ENCODE measurements at regions not wholly inside any gene's neighbourhood (a gene's known extent, or its start where the extent isn't known, plus 50 kb on each side); places are given as distances from the start of the nearest gene placed in this dataset.

DNA sequence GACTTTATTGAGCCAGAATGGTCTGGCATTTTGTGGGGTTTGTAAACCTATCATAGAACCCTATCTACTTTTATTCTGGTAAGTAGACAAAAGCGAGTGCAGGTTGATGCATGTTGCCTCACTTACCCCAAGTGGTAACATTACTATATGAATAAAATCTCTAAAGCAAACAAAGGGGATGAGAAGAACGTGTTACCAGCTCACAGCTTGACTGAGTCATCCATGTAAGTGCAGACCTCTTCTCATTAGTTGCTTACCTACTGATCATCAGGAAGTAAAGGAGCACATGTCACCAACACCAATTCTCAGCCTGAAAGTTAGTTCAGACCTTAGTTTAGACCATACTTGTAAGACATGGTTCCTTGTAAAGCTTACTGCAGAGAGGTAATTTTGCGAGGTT is 1328.3 kb downstream of the C4orf33 start:
- ATAC-seq (ENCODE audit: insufficient read depth, low read depth) = no peak

DNA sequence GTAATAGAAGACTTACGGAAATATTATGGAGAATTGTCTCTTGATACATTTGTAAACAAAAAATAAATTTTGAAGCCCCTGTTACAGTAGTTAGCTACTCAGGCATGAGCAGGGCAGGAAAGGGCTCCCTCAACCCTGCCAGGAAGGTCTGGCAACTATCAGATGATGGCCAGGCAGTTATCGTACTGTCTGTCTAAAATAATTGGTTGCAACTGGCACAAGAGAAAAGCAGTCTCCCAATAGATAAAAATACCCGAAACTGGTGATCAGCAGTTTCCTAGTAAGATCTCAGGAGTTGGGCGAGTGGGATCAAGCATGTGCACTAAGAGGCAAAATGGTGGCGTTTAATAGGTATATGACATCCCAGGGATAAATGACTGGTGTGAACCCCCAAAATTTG is 1336.3 kb downstream of the C4orf33 start:
- H4K20me1 ChIP-seq (ENCODE audit: insufficient read depth, low read length) = no peaks in the 10 kb centered on the region

More for the DNA sequence above, 1328.3 kb downstream of the C4orf33 start:
- H3K4me1 ChIP-seq (ENCODE audit: insufficient read depth, low read length) = no peaks in the 10 kb centered on the region
- no peak for TF ChIP-seq EZH2 (IDR thresholded peaks at IDR 0.05; ENCODE audit: borderline replicate concordance, low read depth, low read length, severe bottlenecking)
- TF ChIP-seq, protein P1, sequence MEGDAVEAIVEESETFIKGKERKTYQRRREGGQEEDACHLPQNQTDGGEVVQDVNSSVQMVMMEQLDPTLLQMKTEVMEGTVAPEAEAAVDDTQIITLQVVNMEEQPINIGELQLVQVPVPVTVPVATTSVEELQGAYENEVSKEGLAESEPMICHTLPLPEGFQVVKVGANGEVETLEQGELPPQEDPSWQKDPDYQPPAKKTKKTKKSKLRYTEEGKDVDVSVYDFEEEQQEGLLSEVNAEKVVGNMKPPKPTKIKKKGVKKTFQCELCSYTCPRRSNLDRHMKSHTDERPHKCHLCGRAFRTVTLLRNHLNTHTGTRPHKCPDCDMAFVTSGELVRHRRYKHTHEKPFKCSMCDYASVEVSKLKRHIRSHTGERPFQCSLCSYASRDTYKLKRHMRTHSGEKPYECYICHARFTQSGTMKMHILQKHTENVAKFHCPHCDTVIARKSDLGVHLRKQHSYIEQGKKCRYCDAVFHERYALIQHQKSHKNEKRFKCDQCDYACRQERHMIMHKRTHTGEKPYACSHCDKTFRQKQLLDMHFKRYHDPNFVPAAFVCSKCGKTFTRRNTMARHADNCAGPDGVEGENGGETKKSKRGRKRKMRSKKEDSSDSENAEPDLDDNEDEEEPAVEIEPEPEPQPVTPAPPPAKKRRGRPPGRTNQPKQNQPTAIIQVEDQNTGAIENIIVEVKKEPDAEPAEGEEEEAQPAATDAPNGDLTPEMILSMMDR (IDR thresholded peaks at IDR 0.05; ENCODE audit: borderline replicate concordance, extremely low read depth, low read length, poor library complexity, severe bottlenecking) = no peak
- no peaks in the 10 kb centered on the region for H3K9me3 ChIP-seq (ENCODE audit: insufficient read depth, low read length, severe bottlenecking)
- no peaks in the 10 kb centered on the region for H3K79me2 ChIP-seq (ENCODE audit: insufficient read depth, low read length)
- no peak overlapping the region for H3K4me3 ChIP-seq (ENCODE audit: low read depth in 1 of 2, low read length in 2 of 2)
- H4K20me1 ChIP-seq (ENCODE audit: insufficient read depth, low read length) = no peaks in the 10 kb centered on the region
- no peak for DNase-seq
- H3K27ac ChIP-seq (ENCODE audit: low read length) = no peak overlapping the region
- H3K9ac ChIP-seq (ENCODE audit: low read depth, low read length) = no peak overlapping the region
- H2AFZ ChIP-seq (ENCODE audit: low read depth, low read length) = no peak overlapping the region
- no peak overlapping the region for H3K4me2 ChIP-seq (ENCODE audit: insufficient read depth, low read length)
- H3K36me3 ChIP-seq (ENCODE audit: insufficient read depth, low read length) = no peaks in the 10 kb centered on the region
- H3K27me3 ChIP-seq (ENCODE audit: insufficient read depth, low read length, poor library complexity) = no peaks in the 10 kb centered on the region

DNA sequence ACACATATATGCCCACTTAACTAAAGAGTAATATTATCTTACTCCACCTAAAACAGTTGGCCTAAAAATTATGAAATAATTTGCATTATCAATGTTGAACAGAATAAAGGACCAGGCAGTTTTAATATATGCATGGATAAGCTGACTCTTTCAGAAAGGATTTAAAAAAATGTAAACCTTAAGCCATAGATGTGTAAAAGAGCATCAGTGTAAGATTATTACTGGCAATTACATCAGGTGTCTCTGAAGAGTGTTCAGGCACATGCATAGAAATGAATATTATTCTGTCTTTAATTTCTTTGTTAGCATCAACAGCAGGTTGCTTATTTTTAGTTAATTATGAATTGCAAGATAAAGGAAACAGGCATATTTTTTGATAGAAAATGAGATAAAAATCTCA is 1353.8 kb downstream of the C4orf33 start:
- Histone ChIP-seq H2AFZ (ENCODE audit: low read depth, low read length) (no peak overlapping the region), H4K20me1 (ENCODE audit: insufficient read depth, low read length) (no peaks in the 10 kb centered on the region), H3K9me3 (ENCODE audit: insufficient read depth, low read length, severe bottlenecking) (peaks cover 3% of the 10 kb centered on the region), H3K4me3 (ENCODE audit: low read depth in 1 of 2, low read length in 2 of 2) (no peak overlapping the region), H3K9ac (ENCODE audit: low read depth, low read length) (no peak overlapping the region), H3K4me2 (ENCODE audit: insufficient read depth, low read length) (no peak overlapping the region), H3K79me2 (ENCODE audit: insufficient read depth, low read length) (no peaks in the 10 kb centered on the region), H3K27ac (ENCODE audit: low read length) (no peak overlapping the region), H3K36me3 (ENCODE audit: insufficient read depth, low read length) (no peaks in the 10 kb centered on the region), H3K4me1 (ENCODE audit: insufficient read depth, low read length) (no peaks in the 10 kb centered on the region), H3K27me3 (ENCODE audit: insufficient read depth, low read length, poor library complexity) (no peaks in the 10 kb centered on the region)
- TF ChIP-seq EZH2 (IDR thresholded peaks at IDR 0.05; ENCODE audit: borderline replicate concordance, low read depth, low read length, severe bottlenecking) = no peak
- TF ChIP-seq, protein P1 (IDR thresholded peaks at IDR 0.05; ENCODE audit: borderline replicate concordance, extremely low read depth, low read length, poor library complexity, severe bottlenecking) = no peak
- DNase-seq = no peak
- no peak for ATAC-seq (ENCODE audit: insufficient read depth, low read depth)

More for the DNA sequence above, 1336.3 kb downstream of the C4orf33 start:
- no peaks in the 10 kb centered on the region for H3K4me1 ChIP-seq (ENCODE audit: insufficient read depth, low read length)
- H3K27ac ChIP-seq (ENCODE audit: low read length) = no peak overlapping the region
- H2AFZ ChIP-seq (ENCODE audit: low read depth, low read length) = no peak overlapping the region
- no peak for ATAC-seq (ENCODE audit: insufficient read depth, low read depth)
- no peaks in the 10 kb centered on the region for H3K79me2 ChIP-seq (ENCODE audit: insufficient read depth, low read length)
- no peaks in the 10 kb centered on the region for H3K27me3 ChIP-seq (ENCODE audit: insufficient read depth, low read length, poor library complexity)
- no peaks in the 10 kb centered on the region for H3K9me3 ChIP-seq (ENCODE audit: insufficient read depth, low read length, severe bottlenecking)
- no peak for TF ChIP-seq EZH2 (IDR thresholded peaks at IDR 0.05; ENCODE audit: borderline replicate concordance, low read depth, low read length, severe bottlenecking)
- TF ChIP-seq, protein P1 (IDR thresholded peaks at IDR 0.05; ENCODE audit: borderline replicate concordance, extremely low read depth, low read length, poor library complexity, severe bottlenecking) = no peak
- H3K4me2 ChIP-seq (ENCODE audit: insufficient read depth, low read length) = no peak overlapping the region
- no peak overlapping the region for H3K4me3 ChIP-seq (ENCODE audit: low read depth in 1 of 2, low read length in 2 of 2)
- H3K9ac ChIP-seq (ENCODE audit: low read depth, low read length) = no peak overlapping the region
- DNase-seq = no peak
- H3K36me3 ChIP-seq (ENCODE audit: insufficient read depth, low read length) = no peaks in the 10 kb centered on the region

DNA sequence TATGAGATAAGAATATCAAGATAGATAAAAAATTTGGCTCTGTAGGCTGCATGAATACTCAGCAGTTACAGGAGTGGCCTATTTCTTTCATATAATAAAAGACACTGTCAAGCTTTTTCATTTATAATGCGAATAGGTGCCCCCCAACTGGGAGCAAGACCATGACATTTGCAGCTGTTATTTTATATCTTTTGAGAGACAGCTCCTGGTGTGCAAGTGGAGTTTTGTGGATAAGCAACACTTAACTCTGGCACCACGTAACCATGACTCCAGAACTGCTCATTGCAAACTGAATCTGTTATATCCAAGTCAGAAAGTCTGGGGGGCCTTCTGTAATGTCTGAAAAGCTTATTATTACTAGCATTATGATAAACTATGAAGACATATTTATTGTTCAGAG is 1372.4 kb downstream of the C4orf33 start:
- Histone ChIP-seq H3K36me3 (ENCODE audit: insufficient read depth, low read length) (no peaks in the 10 kb centered on the region), H3K27ac (ENCODE audit: low read length) (no peak overlapping the region)
- no peak for TF ChIP-seq EZH2 (IDR thresholded peaks at IDR 0.05; ENCODE audit: borderline replicate concordance, low read depth, low read length, severe bottlenecking)
- TF ChIP-seq, protein P1 (IDR thresholded peaks at IDR 0.05; ENCODE audit: borderline replicate concordance, extremely low read depth, low read length, poor library complexity, severe bottlenecking) = no peak

More for the DNA sequence above, 1372.4 kb downstream of the C4orf33 start:
- Histone ChIP-seq H3K79me2 (ENCODE audit: insufficient read depth, low read length) (no peaks in the 10 kb centered on the region), H3K27me3 (ENCODE audit: insufficient read depth, low read length, poor library complexity) (no peaks in the 10 kb centered on the region), H3K4me1 (ENCODE audit: insufficient read depth, low read length) (no peaks in the 10 kb centered on the region), H3K4me3 (ENCODE audit: low read depth in 1 of 2, low read length in 2 of 2) (no peak overlapping the region), H3K9ac (ENCODE audit: low read depth, low read length) (no peak overlapping the region), H3K9me3 (ENCODE audit: insufficient read depth, low read length, severe bottlenecking) (no peaks in the 10 kb centered on the region), H4K20me1 (ENCODE audit: insufficient read depth, low read length) (no peaks in the 10 kb centered on the region), H2AFZ (ENCODE audit: low read depth, low read length) (no peak overlapping the region), H3K4me2 (ENCODE audit: insufficient read depth, low read length) (no peak overlapping the region)
- DNase-seq (no peak), ATAC-seq (ENCODE audit: insufficient read depth, low read depth) (no peak)

Measured in DND-41 (cell line).